ENCODE measurements at regions not wholly inside any gene's neighbourhood (a gene's known extent, or its start where the extent isn't known, plus 50 kb on each side); places are given as distances from the start of the nearest gene placed in this dataset.

DNA sequence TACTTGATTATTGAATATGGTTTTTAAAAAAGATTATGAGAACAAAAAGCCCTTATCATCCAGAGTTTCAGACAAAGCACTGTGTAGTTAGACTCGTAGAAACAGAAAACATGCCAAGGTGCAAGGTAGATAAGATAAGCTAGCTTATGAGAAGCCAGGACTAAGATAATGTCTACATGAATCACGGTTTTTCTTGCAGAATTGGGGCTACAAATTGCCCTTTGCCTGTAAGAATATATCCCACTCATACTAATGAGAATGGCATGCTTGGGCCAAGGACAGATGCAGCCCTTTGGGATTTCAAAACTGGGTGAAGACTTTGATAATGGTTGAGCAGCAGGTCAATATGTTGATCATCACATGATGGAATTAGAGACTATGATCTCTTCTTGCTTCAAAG is 165.3 kb upstream of the PREP start:
- Mint-ChIP-seq H3K4me1 (ENCODE audit: low read depth) (peaks cover 25% of the 10 kb centered on the region), H3K9me3 (peaks cover 7% of the 10 kb centered on the region), H3K36me3 (ENCODE audit: low read depth) (no peaks in the 10 kb centered on the region), H3K27me3 (ENCODE audit: low read depth) (peaks cover 19% of the 10 kb centered on the region), H3K4me3 (ENCODE audit: low read depth) (no peak overlapping the region), H3K27ac (no peak overlapping the region)
- intact Hi-C loops (cut with micrococcal nuclease), result no loop called here
- DNase-seq (ENCODE audit: low spot score), result no peak

DNA sequence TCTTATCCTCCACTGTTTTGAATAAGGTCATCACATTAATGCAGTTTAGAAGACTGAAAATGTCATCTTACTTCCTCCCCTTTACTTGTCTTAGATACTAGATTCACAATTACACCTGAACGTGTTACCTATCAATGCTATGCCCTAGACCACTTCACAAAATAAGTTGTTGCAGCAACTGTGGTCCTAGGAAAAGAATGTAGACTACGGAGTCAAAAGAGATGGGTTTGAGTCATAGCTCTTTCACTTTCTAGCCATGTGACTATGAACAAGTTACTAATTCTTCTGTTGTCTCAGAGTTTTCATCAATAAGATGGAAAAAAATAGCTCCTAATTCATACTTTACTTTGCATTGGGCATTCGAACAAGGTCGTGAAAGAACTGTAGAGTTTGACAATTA is 164.3 kb upstream of the PREP start:
- DNase-seq (ENCODE audit: low spot score), result no peak
- H3K4me1 Mint-ChIP-seq (ENCODE audit: low read depth), result peaks cover 25% of the 10 kb centered on the region
- intact Hi-C loops (cut with micrococcal nuclease), result no loop called here
- no peak overlapping the region for H3K27ac Mint-ChIP-seq
- peaks cover 17% of the 10 kb centered on the region for H3K9me3 Mint-ChIP-seq
- peaks cover 5% of the 10 kb centered on the region for H3K36me3 Mint-ChIP-seq (ENCODE audit: low read depth)
- no peak overlapping the region for H3K4me3 Mint-ChIP-seq (ENCODE audit: low read depth)
- H3K27me3 Mint-ChIP-seq (ENCODE audit: low read depth), result peaks cover 16% of the 10 kb centered on the region

DNA sequence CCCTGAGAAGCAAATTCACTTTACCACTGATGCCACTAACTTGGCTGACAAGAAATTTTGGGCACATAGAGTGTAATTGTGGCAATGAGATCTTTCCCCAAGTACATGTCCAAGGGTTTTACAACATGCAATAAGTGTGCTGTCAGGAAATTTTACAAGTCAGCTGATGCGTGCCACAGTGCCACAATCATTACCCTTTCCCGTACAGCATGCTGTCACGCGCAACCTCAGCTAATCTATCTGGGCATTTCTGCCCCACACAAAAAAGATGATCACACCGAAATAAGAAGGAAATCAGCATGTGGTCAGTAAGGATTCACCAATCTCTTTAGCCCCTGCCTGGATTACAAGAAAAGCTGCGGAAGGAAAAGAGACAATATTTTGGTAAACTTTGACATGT is 163.6 kb upstream of the PREP start:
- intact Hi-C loops (cut with micrococcal nuclease), result no loop called here
- peaks cover 27% of the 10 kb centered on the region for H3K4me1 Mint-ChIP-seq (ENCODE audit: low read depth)

DNA sequence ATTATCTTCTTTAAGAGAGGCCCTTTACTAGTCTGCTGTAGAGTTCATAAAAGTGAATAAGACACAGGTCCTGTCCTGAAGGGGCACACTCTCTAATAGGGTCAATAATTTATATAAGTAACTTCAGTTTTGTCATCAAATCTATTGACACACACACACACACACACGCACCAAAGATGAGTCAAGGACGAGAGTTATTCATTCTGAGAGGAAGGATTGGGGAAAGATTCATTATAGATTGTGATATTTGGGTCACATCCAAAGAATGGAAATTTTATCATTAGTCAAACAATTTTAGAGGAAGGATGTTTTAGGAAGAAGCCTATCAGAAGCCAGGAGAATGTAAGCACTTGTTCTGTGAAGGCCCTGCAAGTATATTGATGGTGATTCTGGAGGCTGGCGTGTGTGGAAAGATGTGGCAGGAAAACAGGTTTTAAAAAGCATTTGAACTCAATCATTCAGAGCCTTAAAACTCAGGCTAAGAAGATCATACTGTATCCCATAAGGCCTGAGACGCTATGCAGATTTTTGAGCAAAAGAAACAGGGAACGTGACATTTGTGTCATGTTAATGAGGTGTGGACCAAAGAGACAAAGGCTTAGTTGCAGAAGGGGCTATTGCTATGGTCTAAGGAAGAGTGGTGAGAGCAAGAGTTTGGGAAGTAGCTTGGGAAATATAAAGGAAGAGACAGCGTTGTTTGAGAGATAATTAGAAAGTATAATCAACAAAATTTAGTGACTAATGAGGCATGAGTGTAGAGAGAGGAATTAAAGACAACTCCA is 161.4 kb upstream of the PREP start:
- DNase-seq (ENCODE audit: low spot score), result no peak
- Mint-ChIP-seq H3K4me3 (ENCODE audit: low read depth) (no peak overlapping the region), H3K4me1 (ENCODE audit: low read depth) (peaks cover 24% of the 10 kb centered on the region), H3K27ac (no peak overlapping the region), H3K27me3 (ENCODE audit: low read depth) (peaks cover 4% of the 10 kb centered on the region), H3K9me3 (peaks cover 23% of the 10 kb centered on the region), H3K36me3 (ENCODE audit: low read depth) (peaks cover 5% of the 10 kb centered on the region)
- intact Hi-C loops (cut with micrococcal nuclease), result loop anchor here (5.0 kb wide), 4 partner anchors 38 to 533 kb away; no protein-coding TSS in a partner anchor

More for the DNA sequence above, 163.6 kb upstream of the PREP start:
- Mint-ChIP-seq H3K27ac (no peak overlapping the region), H3K4me3 (ENCODE audit: low read depth) (no peak overlapping the region), H3K9me3 (peaks cover 23% of the 10 kb centered on the region), H3K27me3 (ENCODE audit: low read depth) (peaks cover 13% of the 10 kb centered on the region), H3K36me3 (ENCODE audit: low read depth) (peaks cover 5% of the 10 kb centered on the region)
- no peak for DNase-seq (ENCODE audit: low spot score)

DNA sequence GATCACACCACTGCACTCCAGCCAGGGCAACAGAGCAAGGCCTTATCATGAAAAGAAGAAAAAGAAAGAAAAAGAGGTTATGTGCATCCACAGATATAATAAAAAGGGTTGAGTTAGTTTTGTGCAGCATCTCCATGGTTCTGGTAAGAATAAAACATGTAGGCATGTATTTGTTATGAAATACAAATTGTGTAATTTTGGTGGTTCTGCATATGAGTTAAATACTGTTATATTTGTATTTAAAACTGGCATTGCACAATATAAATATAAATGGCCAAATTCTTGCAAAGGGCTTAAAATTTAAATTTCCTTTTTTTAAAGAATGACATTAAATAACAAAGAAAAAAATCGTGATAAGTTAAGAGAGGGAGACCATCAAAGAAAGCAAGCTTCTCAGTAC is 159.1 kb upstream of the PREP start:
- no peak overlapping the region for H3K27ac Mint-ChIP-seq
- peaks cover 21% of the 10 kb centered on the region for H3K4me1 Mint-ChIP-seq (ENCODE audit: low read depth)
- peaks cover 2% of the 10 kb centered on the region for H3K27me3 Mint-ChIP-seq (ENCODE audit: low read depth)
- peaks cover 27% of the 10 kb centered on the region for H3K9me3 Mint-ChIP-seq
- intact Hi-C loops (cut with micrococcal nuclease), result loop anchor here (5.0 kb wide), 4 partner anchors 40 to 535 kb away; no protein-coding TSS in a partner anchor
- H3K4me3 Mint-ChIP-seq (ENCODE audit: low read depth), result no peak overlapping the region
- DNase-seq (ENCODE audit: low spot score), result no peak
- H3K36me3 Mint-ChIP-seq (ENCODE audit: low read depth), result peaks cover 5% of the 10 kb centered on the region

DNA sequence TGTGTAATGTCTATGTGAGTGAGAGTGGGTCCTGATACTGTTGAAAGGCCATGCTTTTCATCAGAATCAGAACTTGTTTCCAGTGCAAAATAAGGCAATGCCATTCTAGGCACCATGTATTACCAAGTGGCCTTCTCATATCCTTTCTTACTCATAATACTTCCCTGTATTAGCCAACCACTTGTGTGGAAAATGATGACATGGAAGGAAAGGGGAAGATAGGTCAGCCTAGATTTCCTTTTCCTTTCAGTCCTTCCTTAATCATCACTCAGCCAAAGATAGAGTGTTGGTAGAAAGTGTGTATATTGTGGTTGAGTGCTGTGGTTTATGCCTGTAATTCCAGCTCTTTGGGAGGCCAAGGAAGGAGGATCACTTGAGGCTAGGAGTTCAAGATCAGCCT is 158.6 kb upstream of the PREP start:
- no peak for DNase-seq (ENCODE audit: low spot score)
- H3K4me1 Mint-ChIP-seq (ENCODE audit: low read depth), result peaks cover 16% of the 10 kb centered on the region
- peaks cover 6% of the 10 kb centered on the region for H3K36me3 Mint-ChIP-seq (ENCODE audit: low read depth)
- no peak overlapping the region for H3K27ac Mint-ChIP-seq
- peaks cover 30% of the 10 kb centered on the region for H3K9me3 Mint-ChIP-seq
- no peak overlapping the region for H3K4me3 Mint-ChIP-seq (ENCODE audit: low read depth)
- no peaks in the 10 kb centered on the region for H3K27me3 Mint-ChIP-seq (ENCODE audit: low read depth)
- intact Hi-C loops (cut with micrococcal nuclease), result loop anchor here (5.0 kb wide), 4 partner anchors 39 to 536 kb away; no protein-coding TSS in a partner anchor

DNA sequence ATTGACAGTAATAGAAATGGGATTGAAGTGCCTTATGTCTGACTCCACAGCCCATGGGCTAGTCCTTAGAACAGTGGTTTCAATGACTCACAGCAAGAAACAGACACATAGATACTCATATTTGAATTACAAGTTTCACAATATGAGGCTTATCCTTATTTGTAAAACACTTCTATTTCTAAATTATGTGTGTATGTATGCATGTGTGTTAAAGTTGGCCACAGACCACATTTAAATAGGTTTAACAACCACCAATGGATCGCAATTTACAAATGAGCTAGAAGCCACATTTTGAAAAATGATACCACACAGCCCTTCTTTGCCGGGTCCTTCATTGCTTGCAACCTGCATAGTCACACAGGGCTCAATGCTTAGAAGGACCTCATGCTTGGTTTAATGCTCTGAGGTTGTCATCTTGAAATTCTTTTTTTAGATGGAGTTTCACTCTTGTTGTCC is 157.8 kb upstream of the PREP start:
- peak overlapping the region; percentile 33 for H3K27ac Mint-ChIP-seq
- H3K4me1 Mint-ChIP-seq (ENCODE audit: low read depth), result peaks cover 20% of the 10 kb centered on the region
- intact Hi-C loops (cut with micrococcal nuclease), result loop anchor here (1.0 to 5.0 kb wide), 6 partner anchors 38 to 537 kb away; no protein-coding TSS in a partner anchor
- H3K4me3 Mint-ChIP-seq (ENCODE audit: low read depth), result no peak overlapping the region
- no peak for DNase-seq (ENCODE audit: low spot score)
- peaks cover 13% of the 10 kb centered on the region for H3K36me3 Mint-ChIP-seq (ENCODE audit: low read depth)
- H3K27me3 Mint-ChIP-seq (ENCODE audit: low read depth), result peaks cover 6% of the 10 kb centered on the region
- H3K9me3 Mint-ChIP-seq, result peaks cover 34% of the 10 kb centered on the region

DNA sequence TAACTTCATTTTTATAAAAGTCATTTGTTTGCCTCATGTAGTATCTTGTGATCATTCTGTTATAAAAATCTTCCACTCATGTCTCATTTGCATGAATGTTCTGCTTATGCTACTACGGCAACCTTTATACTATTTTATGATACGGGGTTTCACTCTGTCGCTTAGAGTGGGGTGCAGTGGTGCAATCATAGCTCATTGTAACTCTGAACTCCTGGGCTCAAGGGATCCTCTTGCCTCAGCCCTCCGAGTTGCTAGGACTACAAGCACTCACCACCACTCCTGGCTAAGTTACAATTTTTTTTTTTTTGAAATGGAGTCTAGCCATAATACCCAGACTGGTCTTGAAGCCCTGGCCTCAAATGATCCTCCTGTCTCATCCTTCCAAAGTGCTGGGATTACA is 154.4 kb upstream of the PREP start:
- H3K27ac Mint-ChIP-seq, result no peak overlapping the region
- peaks cover 20% of the 10 kb centered on the region for H3K4me1 Mint-ChIP-seq (ENCODE audit: low read depth)
- peaks cover 8% of the 10 kb centered on the region for H3K36me3 Mint-ChIP-seq (ENCODE audit: low read depth)
- DNase-seq (ENCODE audit: low spot score), result no peak
- H3K27me3 Mint-ChIP-seq (ENCODE audit: low read depth), result peaks cover 11% of the 10 kb centered on the region
- intact Hi-C loops (cut with micrococcal nuclease), result no loop called here
- H3K9me3 Mint-ChIP-seq, result peaks cover 22% of the 10 kb centered on the region
- no peak overlapping the region for H3K4me3 Mint-ChIP-seq (ENCODE audit: low read depth)

DNA sequence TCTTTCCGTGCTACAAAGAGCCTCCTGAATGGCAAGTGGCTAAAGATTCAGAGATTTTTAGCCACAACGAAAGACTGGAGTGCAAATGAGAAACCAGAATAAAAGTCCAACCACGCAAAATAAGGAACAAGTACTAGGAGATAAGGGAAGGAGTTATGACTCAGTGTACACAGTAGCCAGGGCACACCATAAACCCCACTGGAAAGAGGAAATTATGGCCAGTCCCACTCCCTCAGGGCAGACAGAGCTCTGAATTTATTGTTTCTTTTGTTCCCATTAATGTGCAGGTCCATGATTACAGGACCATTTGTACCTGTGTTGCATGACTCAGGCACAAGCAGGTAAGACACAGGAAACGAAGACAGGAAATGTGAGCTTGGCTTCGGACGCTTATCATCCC is 150.3 kb upstream of the PREP start:
- intact Hi-C loops (cut with micrococcal nuclease), result no loop called here
- Mint-ChIP-seq H3K27ac (no peak overlapping the region), H3K4me3 (ENCODE audit: low read depth) (no peak overlapping the region), H3K9me3 (peaks cover 13% of the 10 kb centered on the region), H3K27me3 (ENCODE audit: low read depth) (peaks cover 31% of the 10 kb centered on the region), H3K36me3 (ENCODE audit: low read depth) (peaks cover 8% of the 10 kb centered on the region), H3K4me1 (ENCODE audit: low read depth) (peaks cover 4% of the 10 kb centered on the region)
- DNase-seq (ENCODE audit: low spot score), result no peak

DNA sequence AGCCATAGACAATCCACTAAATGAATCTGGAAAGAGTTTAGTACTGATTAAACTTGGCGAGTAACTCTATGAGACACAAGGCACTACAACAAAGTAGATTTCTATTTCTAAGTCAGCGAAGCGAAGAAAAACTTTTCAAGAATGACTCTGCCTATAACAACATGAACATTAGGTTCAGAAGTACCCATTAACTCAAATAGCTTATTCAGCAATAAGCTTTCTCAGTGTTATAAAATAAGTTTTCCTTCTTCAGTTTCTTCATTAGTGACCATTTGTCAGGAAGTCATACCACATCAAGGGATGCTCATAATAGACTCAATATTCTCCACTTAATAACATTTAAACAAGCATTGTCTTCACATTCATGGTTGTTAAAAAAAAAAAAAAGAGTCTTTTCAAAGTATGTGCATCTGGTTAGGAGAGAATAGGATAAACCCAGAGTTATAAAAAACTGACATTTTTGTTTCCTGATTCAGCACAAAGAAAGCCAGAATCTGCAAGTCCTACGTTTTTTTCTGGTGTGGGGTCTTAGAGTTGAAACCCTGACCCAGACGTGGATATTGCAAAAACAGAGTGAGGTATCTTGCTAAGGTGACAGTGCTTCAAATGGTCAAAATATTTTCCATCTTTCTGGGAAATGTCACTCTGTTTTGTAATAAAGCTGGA is 148.2 kb upstream of the PREP start:
- DNase-seq (ENCODE audit: low spot score), result no peak
- Mint-ChIP-seq H3K4me3 (ENCODE audit: low read depth) (no peak overlapping the region), H3K36me3 (ENCODE audit: low read depth) (peaks cover 3% of the 10 kb centered on the region), H3K4me1 (ENCODE audit: low read depth) (peaks cover under 1% of the 10 kb centered on the region), H3K9me3 (peaks cover 3% of the 10 kb centered on the region), H3K27ac (no peak overlapping the region), H3K27me3 (ENCODE audit: low read depth) (peaks cover 37% of the 10 kb centered on the region)
- intact Hi-C loops (cut with micrococcal nuclease), result no loop called here

DNA sequence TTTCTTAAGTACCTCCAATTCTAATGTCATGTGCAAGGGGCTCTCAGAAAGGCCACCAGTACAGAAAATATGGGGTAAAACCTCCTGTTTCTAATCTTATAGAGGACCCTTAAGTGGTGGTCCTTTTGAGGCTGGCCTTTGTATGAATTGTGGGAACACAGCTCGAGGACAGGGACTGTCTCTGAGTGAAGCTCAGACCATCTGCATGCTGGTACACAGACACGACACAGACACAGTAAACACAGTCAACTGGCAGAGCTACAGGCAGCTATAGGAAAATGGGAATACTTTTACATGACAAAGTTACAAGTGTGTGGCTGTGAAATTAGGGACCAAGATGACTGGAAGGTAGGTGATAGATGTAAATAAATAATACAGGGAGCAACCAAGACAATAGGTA is 143.9 kb upstream of the PREP start:
- Mint-ChIP-seq H3K36me3 (ENCODE audit: low read depth) (no peaks in the 10 kb centered on the region), H3K27me3 (ENCODE audit: low read depth) (peaks cover 40% of the 10 kb centered on the region), H3K4me1 (ENCODE audit: low read depth) (no peaks in the 10 kb centered on the region), H3K27ac (no peak overlapping the region), H3K9me3 (no peaks in the 10 kb centered on the region), H3K4me3 (ENCODE audit: low read depth) (no peak overlapping the region)
- intact Hi-C loops (cut with micrococcal nuclease), result no loop called here
- DNase-seq (ENCODE audit: low spot score), result no peak

DNA sequence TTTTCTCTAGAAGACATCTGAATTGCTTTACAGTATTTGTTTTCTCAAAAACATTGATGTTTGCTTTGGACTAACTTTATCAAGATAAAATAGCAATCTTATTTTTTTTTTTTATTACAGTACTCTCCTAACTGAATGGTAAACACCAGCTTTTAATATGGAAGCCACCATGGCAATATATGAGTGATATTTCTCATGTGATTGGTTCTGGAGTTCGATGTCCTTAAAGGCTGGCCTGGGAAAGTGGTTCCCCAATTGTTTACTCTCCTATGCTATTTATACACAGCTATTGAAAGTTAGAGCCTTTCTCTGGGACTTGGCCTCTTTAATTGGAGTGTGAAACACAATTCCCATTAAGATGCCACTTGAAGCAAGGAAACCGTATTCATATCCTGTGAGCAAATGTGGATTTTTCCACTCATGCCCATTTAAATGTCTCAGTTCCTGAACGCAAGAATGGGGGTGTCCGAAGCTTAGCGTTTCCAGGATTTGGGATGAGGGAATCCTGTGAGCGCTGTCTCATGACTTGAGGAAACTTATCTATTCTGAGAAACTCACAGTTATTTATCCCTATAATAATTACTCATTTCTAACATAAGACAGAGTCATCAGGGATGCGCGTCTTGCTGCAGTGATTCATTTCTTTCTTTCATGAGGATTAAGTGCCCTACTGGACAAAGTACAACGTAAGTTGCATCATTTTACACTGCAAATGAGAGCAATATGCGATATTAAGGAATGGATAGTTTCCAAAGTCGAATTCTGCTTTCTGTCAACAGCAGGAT is 143.3 kb upstream of the PREP start:
- no peak for DNase-seq (ENCODE audit: low spot score)
- Mint-ChIP-seq H3K27ac (no peak overlapping the region), H3K9me3 (no peaks in the 10 kb centered on the region), H3K27me3 (ENCODE audit: low read depth) (peaks cover 39% of the 10 kb centered on the region), H3K4me3 (ENCODE audit: low read depth) (no peak overlapping the region), H3K36me3 (ENCODE audit: low read depth) (no peaks in the 10 kb centered on the region), H3K4me1 (ENCODE audit: low read depth) (no peaks in the 10 kb centered on the region)
- intact Hi-C loops (cut with micrococcal nuclease), result no loop called here

All from activated T-helper 2 cell treated with anti-CD3 and anti-CD28 coated beads, Interferon-gamma antibody, Interleukin-2, Interleukin-4, amounts not matched to agents 10 μg/mL and 5 μg/mL and 100 μg/mL, durations not matched to agents 14 hours and 24 hours and 36 hours (primary cell).